GM19452 (cell line): ENCODE measurements at regions not wholly inside any gene's neighbourhood (a gene's known extent, or its start where the extent isn't known, plus 50 kb on each side); places are given as distances from the start of the nearest gene placed in this dataset.

Experiments
- ATAC-seq: cut with Tn5 transposase; IDR thresholded peaks from one replicate; pipeline ENCODE4 v1.9.1; 2021; ENCODE audit not compliant: unreplicated experiment

GRCh38 chr11:113528982-113529381 is 53.8 kb upstream of the DRD2 start:
- ATAC-seq = no peak

- ATAC-seq = no peak
These were observed 51.3 kb upstream of the DRD2 start for GRCh38 chr11:113526521-113526920.
